Gastroesophageal sphincter (tissue), 4 donors: ENCODE measurements at regions not wholly inside any gene's neighbourhood (a gene's known extent, or its start where the extent isn't known, plus 50 kb on each side); places are given as distances from the start of the nearest gene placed in this dataset.

ENCODE experiments used
- ATAC-seq: fragments of 150-250 bp; one replicate; pipeline ENCODE4 v1.9.1; 2016; ENCODE audit warnings: mild to moderate bottlenecking, moderate library complexity
- H3K27ac ChIP-seq, 4 donors: fragments of 200-600 bp; sonication (generic) in 3 of 4; 1 replicate in 3 of 4; 2 replicates in 1 of 4; pipeline ENCODE4 v1.5.1; 2016 to 2019
- H3K27me3 ChIP-seq: fragments of 200-600 bp; sonication (generic); one replicate; pipeline ENCODE4 v1.5.1; 2019
- H3K36me3 ChIP-seq, 2 donors: fragments of 200-600 bp; sonication (generic); one replicate each; pipeline ENCODE4 v1.5.1; 2019; ENCODE audit warnings: control low read depth in 1 of 2
- H3K4me1 ChIP-seq, 3 donors: fragments of 200-600 bp; sonication (generic); 1 replicate in 2 of 3; 2 replicates in 1 of 3; pipeline ENCODE4 v1.5.1; 2016 to 2019; ENCODE audit warnings: control low read depth in 2 of 3
- H3K4me3 ChIP-seq, 2 donors: fragments of 200-600 bp; sonication (generic); one replicate each; pipeline ENCODE4 v1.5.1; 2019; ENCODE audit warnings: mild to moderate bottlenecking in 1 of 2, moderate library complexity in 1 of 2
- H3K9me3 ChIP-seq, 3 donors: fragments of 200-600 bp; sonication (generic); one replicate each; pipeline ENCODE4 v1.5.1; 2017 to 2019; ENCODE audit warnings: control low read depth in 2 of 3
- CTCF ChIP-seq, 4 experiments: fragments of 200-600 bp in 2 of 4; fragments of 450-650 bp in 2 of 4; sonication (generic) in 1 of 4; IDR thresholded peaks; one replicate each; pipeline ENCODE4 v1.5.1; 2017 to 2019; ENCODE audit warnings: antibody characterized with exemption in 4 of 4, mild to moderate bottlenecking in 2 of 4, moderate library complexity in 2 of 4
- EP300 ChIP-seq: sonication (generic); formaldehyde crosslinking; IDR thresholded peaks from one replicate; pipeline ENCODE4 v1.6.1; 2017; ENCODE audit warnings: antibody characterized with exemption, mild to moderate bottlenecking
- POLR2A ChIP-seq, 2 donors: fragments of 450-650 bp; IDR thresholded peaks; one replicate each; pipeline ENCODE4 v1.6.1; 2017; ENCODE audit warnings: antibody characterized with exemption in 2 of 2, mild to moderate bottlenecking in 2 of 2, moderate library complexity in 1 of 2
- POLR2AphosphoS5 ChIP-seq: sonication (generic); formaldehyde crosslinking; IDR thresholded peaks from one replicate; pipeline ENCODE4 v1.6.1; 2017; ENCODE audit warnings: antibody characterized with exemption
- WGBS, 2 donors: methylation state at CpG; one replicate each; pipeline ENCODE4 v1.1.5; 2018; ENCODE audit warnings: low coverage in 1 of 2; 5-methylcytosine and 5-hydroxymethylcytosine counted together

GRCh38 chr1:213440766-213441165 is 389.7 kb downstream of the RPS6KC1 start:
- Histone ChIP-seq H3K27me3 (peaks cover 2% of the 10 kb centered on the region), H3K4me1 (no peaks in the 10 kb centered on the region), H3K4me3 (no peak overlapping the region), H3K36me3 (no peaks in the 10 kb centered on the region), H3K9me3 (no peaks in the 10 kb centered on the region), H3K27ac (no peak overlapping the region)
- no peak for TF ChIP-seq POLR2A (IDR thresholded peaks at IDR 0.05)
- TF ChIP-seq CTCF (IDR thresholded peaks at IDR 0.05), result no peak
- no peak for TF ChIP-seq EP300
- no peak for TF ChIP-seq POLR2AphosphoS5
- no peak for ATAC-seq
- 25 to 40% methylated on average over 1 to 4 of the region's 4 CpGs for WGBS, 2 donors

GRCh38 chr1:213443415-213443814 is 392.4 kb downstream of the RPS6KC1 start:
- no peaks in the 10 kb centered on the region for H3K36me3 ChIP-seq
- WGBS, 2 donors, result 80% methylated on average over 5 of the region's 5 CpGs; no CpG with 5 or more reads in 1 of the 2 donors
- H3K4me1 ChIP-seq, result no peaks in the 10 kb centered on the region
- H3K4me3 ChIP-seq, result no peak overlapping the region
- no peaks in the 10 kb centered on the region for H3K9me3 ChIP-seq
- H3K27me3 ChIP-seq, result peaks cover 6% of the 10 kb centered on the region
- no peak for ATAC-seq
- no peak for TF ChIP-seq POLR2AphosphoS5
- TF ChIP-seq EP300, result no peak
- no peak for TF ChIP-seq POLR2A (IDR thresholded peaks at IDR 0.05)
- no peak overlapping the region for H3K27ac ChIP-seq

GRCh38 chr1:213444224-213444623 is 393.2 kb downstream of the RPS6KC1 start:
- 39 to 63% methylated on average over 3 to 5 of the region's 6 CpGs for WGBS, 2 donors
- Histone ChIP-seq H3K27ac (no peak overlapping the region), H3K9me3 (no peaks in the 10 kb centered on the region), H3K27me3 (peaks cover 6% of the 10 kb centered on the region), H3K4me1 (no peaks in the 10 kb centered on the region), H3K4me3 (no peak overlapping the region), H3K36me3 (no peaks in the 10 kb centered on the region)
- no peak for ATAC-seq
- no peak for TF ChIP-seq POLR2A (IDR thresholded peaks at IDR 0.05)
- no peak for TF ChIP-seq CTCF (IDR thresholded peaks at IDR 0.05)
- no peak for TF ChIP-seq POLR2AphosphoS5
- TF ChIP-seq EP300, result no peak

- no peaks in the 10 kb centered on the region for H3K36me3 ChIP-seq
- ATAC-seq, result no peak
- WGBS, 2 donors, result 55 to 59% methylated on average over 5 of the region's 5 CpGs
- peaks cover 6% of the 10 kb centered on the region for H3K27me3 ChIP-seq
- H3K9me3 ChIP-seq, result no peaks in the 10 kb centered on the region
- TF ChIP-seq POLR2A (IDR thresholded peaks at IDR 0.05), result no peak
- no peak for TF ChIP-seq POLR2AphosphoS5
- TF ChIP-seq EP300, result no peak
- TF ChIP-seq CTCF (IDR thresholded peaks at IDR 0.05), result no peak
- no peak overlapping the region for H3K4me3 ChIP-seq
- no peaks in the 10 kb centered on the region for H3K4me1 ChIP-seq
- no peak overlapping the region for H3K27ac ChIP-seq
Observed at GRCh38 chr1:213446496-213446895, 395.5 kb downstream of the RPS6KC1 start.

GRCh38 chr1:213448360-213448759 is 397.3 kb downstream of the RPS6KC1 start:
- 96 to 100% methylated on average over 3 to 9 of the region's 9 CpGs for WGBS, 2 donors
- TF ChIP-seq CTCF (IDR thresholded peaks at IDR 0.05), result no peak
- TF ChIP-seq EP300, result no peak
- TF ChIP-seq POLR2A (IDR thresholded peaks at IDR 0.05), result no peak
- TF ChIP-seq POLR2AphosphoS5, result no peak

More at GRCh38 chr1:213448360-213448759, 397.3 kb downstream of the RPS6KC1 start:
- no peaks in the 10 kb centered on the region for H3K36me3 ChIP-seq
- no peak overlapping the region for H3K27ac ChIP-seq
- no peak overlapping the region for H3K4me3 ChIP-seq
- ATAC-seq, result no peak
- H3K27me3 ChIP-seq, result peaks cover 6% of the 10 kb centered on the region
- no peaks in the 10 kb centered on the region for H3K9me3 ChIP-seq
- no peaks in the 10 kb centered on the region for H3K4me1 ChIP-seq
